ENCODE measurements at regions not wholly inside any gene's neighbourhood (a gene's known extent, or its start where the extent isn't known, plus 50 kb on each side); places are given as distances from the start of the nearest gene placed in this dataset.
"Not testable (repeated sequence)": the region's sequence is repeated elsewhere in the genome, so short reads cannot be mapped to it uniquely, and the experiment has no call there.

DNA sequence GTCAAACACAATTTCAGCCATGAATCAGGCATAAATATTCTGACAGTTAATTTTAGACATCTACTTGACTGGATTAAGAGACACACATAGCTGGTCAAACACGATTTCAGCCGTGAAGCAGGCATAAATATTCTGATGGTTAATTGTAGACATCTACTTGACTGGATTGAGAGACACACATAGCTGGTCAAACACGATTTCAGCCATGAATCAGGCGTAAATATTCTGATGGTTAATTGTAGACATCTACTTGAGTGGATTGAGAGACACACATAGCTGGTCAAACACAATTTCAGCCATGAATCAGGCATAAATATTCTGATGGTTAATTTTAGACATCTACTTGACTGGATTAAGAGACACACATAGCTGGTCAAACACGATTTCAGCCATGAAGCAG, 106.4 kb downstream of the OR4F3 start:
- 16% methylated on average over 5 of the region's 5 CpGs for WGBS (ENCODE audit: low lambda C conversion rate)
- intact Hi-C loops (cut with micrococcal nuclease; ENCODE audit: unreplicated experiment); H3K4me1 ChIP-seq (ENCODE audit: insufficient read depth, low read length); H3K36me3 ChIP-seq (replicated peaks in 1 of 2; ENCODE audit: control insufficient read depth in 1 of 2, insufficient read depth in 2 of 2, low read length in 2 of 2); H3K4me2 ChIP-seq (ENCODE audit: low read depth, low read length); FAIRE-seq; CTCF ChIA-PET (ENCODE audit: low intra/inter-chr PET ratio, low total read pairs); H4K20me1 ChIP-seq (ENCODE audit: insufficient read depth, low read length); H2AFZ ChIP-seq (ENCODE audit: low read length); H3K9me3 ChIP-seq (ENCODE audit: low read length); DNase-seq (ENCODE audit: low spot score); H3K27ac ChIP-seq (ENCODE audit: extremely low read length, insufficient read depth, low read length); H3K4me3 ChIP-seq (replicated peaks in 1 of 3; ENCODE audit: insufficient read depth in 1 of 3, low read depth in 2 of 3, low read length in 3 of 3); H3K79me2 ChIP-seq (ENCODE audit: insufficient read depth, low read length); in situ Hi-C loops (cut with HindIII; ENCODE audit: extremely low pct_ligation_motif_present, low pct_unique_long_range_greater_than_20kb); H3K27me3 ChIP-seq (ENCODE audit: control insufficient read depth in 1 of 2, insufficient read depth in 2 of 2, low read length in 2 of 2); H3K9ac ChIP-seq (ENCODE audit: insufficient read depth, low read depth, low read length); ATAC-seq; POLR2A ChIA-PET: not testable (repeated sequence)
- BruUV-seq (replicated peaks), result TSS peak; percentile 67

Measured in HepG2 (cell line).